ENCODE measurements at regions not wholly inside any gene's neighbourhood (a gene's known extent, or its start where the extent isn't known, plus 50 kb on each side); places are given as distances from the start of the nearest gene placed in this dataset.

DNA sequence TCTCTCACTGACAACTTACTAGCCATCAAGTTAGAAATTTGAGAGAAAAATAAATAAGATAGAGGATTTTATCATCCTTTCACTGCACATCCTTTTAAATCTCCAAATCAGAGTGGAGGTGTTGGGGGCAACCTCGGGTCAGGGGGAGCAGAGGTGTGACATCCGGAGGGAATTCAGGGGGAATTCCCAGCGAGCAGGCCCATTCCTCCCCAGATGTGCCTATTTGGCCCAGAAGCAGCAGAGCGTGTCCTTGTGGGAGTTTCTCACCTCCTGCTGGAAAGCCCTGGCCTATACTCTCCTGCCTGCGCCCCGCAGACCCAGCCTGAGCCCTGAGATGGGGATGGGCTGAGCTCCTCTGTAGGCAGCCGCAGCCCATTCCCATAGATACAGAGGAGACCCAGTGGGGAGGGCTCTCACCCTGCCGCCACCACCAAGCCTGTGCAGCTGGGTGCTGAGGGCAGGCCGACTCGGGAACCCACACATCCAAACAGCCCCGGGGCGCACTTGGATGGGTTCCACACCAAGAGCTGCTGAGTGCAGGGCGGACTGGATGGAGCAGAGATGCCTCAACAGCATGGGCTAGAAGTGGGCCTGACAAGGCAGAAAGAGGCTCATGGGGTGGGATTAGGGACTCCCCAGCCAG is 124.5 kb downstream of the CXCL12 start:
- TF ChIP-seq, protein P1, sequence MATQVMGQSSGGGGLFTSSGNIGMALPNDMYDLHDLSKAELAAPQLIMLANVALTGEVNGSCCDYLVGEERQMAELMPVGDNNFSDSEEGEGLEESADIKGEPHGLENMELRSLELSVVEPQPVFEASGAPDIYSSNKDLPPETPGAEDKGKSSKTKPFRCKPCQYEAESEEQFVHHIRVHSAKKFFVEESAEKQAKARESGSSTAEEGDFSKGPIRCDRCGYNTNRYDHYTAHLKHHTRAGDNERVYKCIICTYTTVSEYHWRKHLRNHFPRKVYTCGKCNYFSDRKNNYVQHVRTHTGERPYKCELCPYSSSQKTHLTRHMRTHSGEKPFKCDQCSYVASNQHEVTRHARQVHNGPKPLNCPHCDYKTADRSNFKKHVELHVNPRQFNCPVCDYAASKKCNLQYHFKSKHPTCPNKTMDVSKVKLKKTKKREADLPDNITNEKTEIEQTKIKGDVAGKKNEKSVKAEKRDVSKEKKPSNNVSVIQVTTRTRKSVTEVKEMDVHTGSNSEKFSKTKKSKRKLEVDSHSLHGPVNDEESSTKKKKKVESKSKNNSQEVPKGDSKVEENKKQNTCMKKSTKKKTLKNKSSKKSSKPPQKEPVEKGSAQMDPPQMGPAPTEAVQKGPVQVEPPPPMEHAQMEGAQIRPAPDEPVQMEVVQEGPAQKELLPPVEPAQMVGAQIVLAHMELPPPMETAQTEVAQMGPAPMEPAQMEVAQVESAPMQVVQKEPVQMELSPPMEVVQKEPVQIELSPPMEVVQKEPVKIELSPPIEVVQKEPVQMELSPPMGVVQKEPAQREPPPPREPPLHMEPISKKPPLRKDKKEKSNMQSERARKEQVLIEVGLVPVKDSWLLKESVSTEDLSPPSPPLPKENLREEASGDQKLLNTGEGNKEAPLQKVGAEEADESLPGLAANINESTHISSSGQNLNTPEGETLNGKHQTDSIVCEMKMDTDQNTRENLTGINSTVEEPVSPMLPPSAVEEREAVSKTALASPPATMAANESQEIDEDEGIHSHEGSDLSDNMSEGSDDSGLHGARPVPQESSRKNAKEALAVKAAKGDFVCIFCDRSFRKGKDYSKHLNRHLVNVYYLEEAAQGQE (IDR thresholded peaks at IDR 0.05): no peak
- TF ChIP-seq, protein P2, sequence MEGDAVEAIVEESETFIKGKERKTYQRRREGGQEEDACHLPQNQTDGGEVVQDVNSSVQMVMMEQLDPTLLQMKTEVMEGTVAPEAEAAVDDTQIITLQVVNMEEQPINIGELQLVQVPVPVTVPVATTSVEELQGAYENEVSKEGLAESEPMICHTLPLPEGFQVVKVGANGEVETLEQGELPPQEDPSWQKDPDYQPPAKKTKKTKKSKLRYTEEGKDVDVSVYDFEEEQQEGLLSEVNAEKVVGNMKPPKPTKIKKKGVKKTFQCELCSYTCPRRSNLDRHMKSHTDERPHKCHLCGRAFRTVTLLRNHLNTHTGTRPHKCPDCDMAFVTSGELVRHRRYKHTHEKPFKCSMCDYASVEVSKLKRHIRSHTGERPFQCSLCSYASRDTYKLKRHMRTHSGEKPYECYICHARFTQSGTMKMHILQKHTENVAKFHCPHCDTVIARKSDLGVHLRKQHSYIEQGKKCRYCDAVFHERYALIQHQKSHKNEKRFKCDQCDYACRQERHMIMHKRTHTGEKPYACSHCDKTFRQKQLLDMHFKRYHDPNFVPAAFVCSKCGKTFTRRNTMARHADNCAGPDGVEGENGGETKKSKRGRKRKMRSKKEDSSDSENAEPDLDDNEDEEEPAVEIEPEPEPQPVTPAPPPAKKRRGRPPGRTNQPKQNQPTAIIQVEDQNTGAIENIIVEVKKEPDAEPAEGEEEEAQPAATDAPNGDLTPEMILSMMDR (IDR thresholded peaks at IDR 0.05; ENCODE audit: low read depth, low read length, missing input control): no peak
- no peak for TF ChIP-seq JUND (IDR thresholded peaks at IDR 0.05)

All from liver (tissue), 3 donors.